Cardiac muscle cell (in vitro differentiated cells and primary cell): ENCODE measurements at regions not wholly inside any gene's neighbourhood (a gene's known extent, or its start where the extent isn't known, plus 50 kb on each side); places are given as distances from the start of the nearest gene placed in this dataset.

Source experiments
- DNase-seq, 2 donors: peaks; one replicate each; pipeline versions ENCODE4 v3.0.0 to v3.0.0-alpha.2; 2010 to 2017; ENCODE audit warnings: low read depth in 1 of 2, low spot score in 1 of 2
- H3K27ac ChIP-seq: fragments of 200-600 bp; sonication (generic); 2 replicates; pipeline ENCODE4 v1.5.1; 2016
- H3K27me3 ChIP-seq: fragments of 200-600 bp; sonication (generic); 2 replicates; pipeline ENCODE4 v1.6.0; 2016; ENCODE audit warnings: control low read depth
- H3K36me3 ChIP-seq: fragments of 200-600 bp; sonication (generic); 2 replicates; pipeline ENCODE4 v1.5.1; 2016; ENCODE audit warnings: control low read depth
- H3K4me1 ChIP-seq: fragments of 200-600 bp; sonication (generic); 2 replicates; pipeline ENCODE4 v1.8.1; 2017; ENCODE audit warnings: low read depth, mild to moderate bottlenecking, mixed run types
- H3K4me3 ChIP-seq: fragments of 200-600 bp; sonication (generic); 2 replicates; pipeline ENCODE4 v1.5.1; 2016; ENCODE audit warnings: mild to moderate bottlenecking
- H3K9me3 ChIP-seq: fragments of 200-600 bp; sonication (generic); 2 replicates; pipeline ENCODE4 v1.5.1; 2017; ENCODE audit warnings: low read depth, mild to moderate bottlenecking, control low read depth
- TF ChIP-seq, protein P1 (sequence below): IDR thresholded peaks from 2 replicates; pipeline ENCODE4 v1.5.1; 2012; ENCODE audit warnings: low read depth, mild to moderate bottlenecking, low read length

DNA sequence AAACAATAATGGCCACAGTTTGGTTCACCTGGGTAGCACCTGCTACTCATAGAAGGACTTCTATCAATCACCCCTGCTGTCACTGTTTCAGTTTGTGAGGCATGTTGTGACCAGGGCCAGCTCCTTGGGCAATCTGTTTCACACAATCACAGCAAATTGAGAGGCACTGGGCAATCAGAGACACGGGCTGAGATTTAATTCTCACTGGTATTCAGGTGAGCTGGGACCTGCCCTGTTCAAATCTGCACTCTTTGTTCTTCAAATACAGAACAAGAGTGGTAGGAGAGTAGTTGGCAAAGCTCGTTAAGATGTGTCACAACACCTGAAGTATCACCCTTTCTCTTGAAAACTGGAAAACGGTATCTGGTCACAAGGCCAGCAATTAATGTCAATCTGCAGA is 57.8 kb upstream of the NAP1L1 start:
- no peak overlapping the region for H3K27ac ChIP-seq
- H3K4me1 ChIP-seq = peaks cover 25% of the 10 kb centered on the region
- no peaks in the 10 kb centered on the region for H3K9me3 ChIP-seq
- no peaks in the 10 kb centered on the region for H3K36me3 ChIP-seq
- TF ChIP-seq, protein P1, sequence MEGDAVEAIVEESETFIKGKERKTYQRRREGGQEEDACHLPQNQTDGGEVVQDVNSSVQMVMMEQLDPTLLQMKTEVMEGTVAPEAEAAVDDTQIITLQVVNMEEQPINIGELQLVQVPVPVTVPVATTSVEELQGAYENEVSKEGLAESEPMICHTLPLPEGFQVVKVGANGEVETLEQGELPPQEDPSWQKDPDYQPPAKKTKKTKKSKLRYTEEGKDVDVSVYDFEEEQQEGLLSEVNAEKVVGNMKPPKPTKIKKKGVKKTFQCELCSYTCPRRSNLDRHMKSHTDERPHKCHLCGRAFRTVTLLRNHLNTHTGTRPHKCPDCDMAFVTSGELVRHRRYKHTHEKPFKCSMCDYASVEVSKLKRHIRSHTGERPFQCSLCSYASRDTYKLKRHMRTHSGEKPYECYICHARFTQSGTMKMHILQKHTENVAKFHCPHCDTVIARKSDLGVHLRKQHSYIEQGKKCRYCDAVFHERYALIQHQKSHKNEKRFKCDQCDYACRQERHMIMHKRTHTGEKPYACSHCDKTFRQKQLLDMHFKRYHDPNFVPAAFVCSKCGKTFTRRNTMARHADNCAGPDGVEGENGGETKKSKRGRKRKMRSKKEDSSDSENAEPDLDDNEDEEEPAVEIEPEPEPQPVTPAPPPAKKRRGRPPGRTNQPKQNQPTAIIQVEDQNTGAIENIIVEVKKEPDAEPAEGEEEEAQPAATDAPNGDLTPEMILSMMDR = no peak
- DNase-seq = no peak
- no peaks in the 10 kb centered on the region for H3K27me3 ChIP-seq
- no peak overlapping the region for H3K4me3 ChIP-seq

DNA sequence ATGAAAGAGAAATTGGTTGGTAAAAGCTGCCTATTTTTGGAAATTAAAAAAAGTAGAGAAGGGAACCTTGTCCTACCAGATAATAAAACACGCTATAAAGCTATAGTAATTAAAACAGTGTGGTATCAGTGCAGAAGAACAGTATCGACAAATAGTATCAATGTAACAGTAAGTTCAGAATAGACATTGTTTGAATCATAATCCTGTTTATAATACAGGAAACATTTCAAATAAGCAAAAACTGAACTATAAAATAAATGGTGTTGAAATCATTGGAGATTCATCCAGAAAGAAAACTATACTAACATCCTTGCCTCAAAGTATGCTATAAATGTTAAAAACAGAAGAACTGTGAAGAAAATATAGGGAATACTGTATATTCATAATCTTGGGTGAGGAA is 54.2 kb upstream of the NAP1L1 start:
- DNase-seq = no peak
- TF ChIP-seq, protein P1 = no peak
- H3K27ac ChIP-seq = no peak overlapping the region
- no peak overlapping the region for H3K4me3 ChIP-seq
- H3K27me3 ChIP-seq = no peaks in the 10 kb centered on the region
- H3K36me3 ChIP-seq = no peaks in the 10 kb centered on the region
- H3K9me3 ChIP-seq = no peaks in the 10 kb centered on the region
- peaks cover 20% of the 10 kb centered on the region for H3K4me1 ChIP-seq

DNA sequence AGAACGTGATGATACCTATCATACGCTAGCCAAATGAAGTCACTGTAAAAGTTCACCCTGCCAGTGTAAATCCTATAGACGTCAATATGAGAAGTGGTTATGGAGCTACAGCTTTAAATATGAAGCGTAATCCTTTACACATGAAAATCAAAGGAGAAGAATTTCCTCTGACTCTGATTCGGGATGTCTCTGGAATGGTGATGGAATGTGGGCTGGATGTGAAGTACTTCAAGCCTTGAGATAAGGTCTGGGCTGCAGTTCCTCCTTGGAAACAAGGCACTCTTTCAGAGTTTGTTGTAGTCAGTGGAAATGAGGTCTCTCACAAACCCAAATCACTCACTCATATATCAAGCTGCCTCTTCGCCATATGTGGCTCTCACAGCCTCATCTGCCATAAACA is 53.1 kb upstream of the NAP1L1 start:
- peaks cover 9% of the 10 kb centered on the region for H3K4me1 ChIP-seq
- no peaks in the 10 kb centered on the region for H3K27me3 ChIP-seq
- no peaks in the 10 kb centered on the region for H3K36me3 ChIP-seq
- H3K9me3 ChIP-seq = no peaks in the 10 kb centered on the region
- DNase-seq = peak; percentile 57 to 87
- H3K27ac ChIP-seq = peak overlapping the region; percentile 68
- no peak overlapping the region for H3K4me3 ChIP-seq
- TF ChIP-seq, protein P1 = no peak

DNA sequence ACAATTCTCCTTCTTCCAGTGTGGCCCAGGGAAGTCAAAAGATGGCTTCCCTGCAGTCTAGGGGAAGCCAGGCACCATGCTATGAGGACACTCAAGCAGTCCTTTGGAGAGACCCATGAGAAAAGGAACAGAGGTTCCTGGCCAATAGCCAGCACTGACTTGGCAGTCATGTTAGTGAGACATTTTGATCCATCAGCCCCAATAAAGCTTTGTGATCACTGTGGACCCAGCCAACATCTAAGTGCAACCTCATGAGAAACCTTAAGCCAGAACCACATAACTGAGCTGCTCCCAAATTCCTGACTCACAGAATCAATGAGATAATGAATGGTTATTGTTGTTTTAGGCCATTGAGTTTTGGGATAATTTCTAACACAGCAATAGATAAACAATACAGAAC is 51.0 kb upstream of the NAP1L1 start:
- no peaks in the 10 kb centered on the region for H3K36me3 ChIP-seq
- no peaks in the 10 kb centered on the region for H3K9me3 ChIP-seq
- no peak for DNase-seq
- no peaks in the 10 kb centered on the region for H3K27me3 ChIP-seq
- no peak overlapping the region for H3K4me3 ChIP-seq
- TF ChIP-seq, protein P1 = no peak
- H3K27ac ChIP-seq = no peak overlapping the region
- H3K4me1 ChIP-seq = peaks cover 8% of the 10 kb centered on the region
